IMR-90 (cell line): ENCODE measurements at regions not wholly inside any gene's neighbourhood (a gene's known extent, or its start where the extent isn't known, plus 50 kb on each side); places are given as distances from the start of the nearest gene placed in this dataset.

ENCODE experiments used
- BHLHE40 ChIP-seq: fragments of 150-350 bp; IDR thresholded peaks from 2 replicates; pipeline ENCODE4 v1.6.1; 2016; ENCODE audit warnings: mild to moderate bottlenecking, low read depth, low read length
- CEBPB ChIP-seq: IDR thresholded peaks from 2 replicates; pipeline ENCODE4 v1.6.1; 2012; ENCODE audit warnings: low read depth, low read length, improper control_type of control experiment
- CHD1 ChIP-seq: IDR thresholded peaks from 2 replicates; pipeline ENCODE4 v1.6.1; 2012; ENCODE audit warnings: low read depth, low read length, improper control_type of control experiment
- MAFK ChIP-seq: IDR thresholded peaks from 2 replicates; pipeline ENCODE4 v1.6.1; 2012; ENCODE audit warnings: low read depth, low read length, improper control_type of control experiment
- MXI1 ChIP-seq: IDR thresholded peaks from 2 replicates; pipeline ENCODE4 v1.6.1; 2012; ENCODE audit warnings: low read depth, mild to moderate bottlenecking, low read length, moderate library complexity, borderline replicate concordance
- POLR2A ChIP-seq: IDR thresholded peaks from 2 replicates; pipeline ENCODE4 v1.6.1; 2012; ENCODE audit warnings: mild to moderate bottlenecking, low read depth, low read length
- RAD21 ChIP-seq: IDR thresholded peaks from 2 replicates; pipeline ENCODE4 v1.6.1; 2012; ENCODE audit warnings: low read length, improper control_type of control experiment
- SMC3 ChIP-seq: fragments of 150-350 bp; IDR thresholded peaks from 2 replicates; pipeline ENCODE4 v1.6.1; 2016; ENCODE audit warnings: low read depth, mild to moderate bottlenecking, antibody characterized with exemption, low read length, moderate library complexity
- TF ChIP-seq, protein P1 (sequence below): conservative IDR thresholded peaks from 2 replicates; pipeline ENCODE4 v1.5.1; 2012; ENCODE audit warnings: mild to moderate bottlenecking, low read depth, low read length, improper control_type of control experiment
- TF ChIP-seq, protein P2 (sequence below): fragments of 150-350 bp; IDR thresholded peaks from 2 replicates; pipeline ENCODE4 v1.6.1; 2016; ENCODE audit warnings: low read depth, mild to moderate bottlenecking, low read length, moderate library complexity, borderline replicate concordance
- TF ChIP-seq, protein P3 (sequence below): fragments of 150-350 bp; IDR thresholded peaks from 2 replicates; pipeline ENCODE4 v1.6.1; 2017; ENCODE audit warnings: mild to moderate bottlenecking, antibody characterized with exemption, low read length, low read depth

DNA sequence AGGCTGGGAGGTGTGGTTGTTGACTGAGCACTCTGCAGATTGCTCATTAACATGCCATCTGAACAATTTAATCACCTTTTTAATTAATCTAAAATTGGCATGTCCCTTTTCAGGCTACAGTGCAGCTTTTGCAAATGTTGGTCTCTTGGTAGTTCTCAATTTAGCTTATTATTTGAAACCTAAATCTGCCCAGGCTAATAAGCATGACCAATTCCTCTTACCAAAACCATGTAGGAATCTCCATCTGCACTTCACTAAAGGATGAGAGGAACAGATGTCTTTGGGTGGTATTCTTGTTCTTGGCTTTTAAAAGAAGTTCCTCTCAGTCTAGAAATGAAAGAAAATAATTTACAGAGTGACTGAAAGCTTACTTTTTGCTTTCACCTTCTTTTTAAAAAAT, 190.1 kb upstream of the RMST start:
- TF ChIP-seq, protein P1, sequence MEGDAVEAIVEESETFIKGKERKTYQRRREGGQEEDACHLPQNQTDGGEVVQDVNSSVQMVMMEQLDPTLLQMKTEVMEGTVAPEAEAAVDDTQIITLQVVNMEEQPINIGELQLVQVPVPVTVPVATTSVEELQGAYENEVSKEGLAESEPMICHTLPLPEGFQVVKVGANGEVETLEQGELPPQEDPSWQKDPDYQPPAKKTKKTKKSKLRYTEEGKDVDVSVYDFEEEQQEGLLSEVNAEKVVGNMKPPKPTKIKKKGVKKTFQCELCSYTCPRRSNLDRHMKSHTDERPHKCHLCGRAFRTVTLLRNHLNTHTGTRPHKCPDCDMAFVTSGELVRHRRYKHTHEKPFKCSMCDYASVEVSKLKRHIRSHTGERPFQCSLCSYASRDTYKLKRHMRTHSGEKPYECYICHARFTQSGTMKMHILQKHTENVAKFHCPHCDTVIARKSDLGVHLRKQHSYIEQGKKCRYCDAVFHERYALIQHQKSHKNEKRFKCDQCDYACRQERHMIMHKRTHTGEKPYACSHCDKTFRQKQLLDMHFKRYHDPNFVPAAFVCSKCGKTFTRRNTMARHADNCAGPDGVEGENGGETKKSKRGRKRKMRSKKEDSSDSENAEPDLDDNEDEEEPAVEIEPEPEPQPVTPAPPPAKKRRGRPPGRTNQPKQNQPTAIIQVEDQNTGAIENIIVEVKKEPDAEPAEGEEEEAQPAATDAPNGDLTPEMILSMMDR, result no peak
- TF ChIP-seq POLR2A, result no peak
- no peak for TF ChIP-seq SMC3
- TF ChIP-seq, protein P2, sequence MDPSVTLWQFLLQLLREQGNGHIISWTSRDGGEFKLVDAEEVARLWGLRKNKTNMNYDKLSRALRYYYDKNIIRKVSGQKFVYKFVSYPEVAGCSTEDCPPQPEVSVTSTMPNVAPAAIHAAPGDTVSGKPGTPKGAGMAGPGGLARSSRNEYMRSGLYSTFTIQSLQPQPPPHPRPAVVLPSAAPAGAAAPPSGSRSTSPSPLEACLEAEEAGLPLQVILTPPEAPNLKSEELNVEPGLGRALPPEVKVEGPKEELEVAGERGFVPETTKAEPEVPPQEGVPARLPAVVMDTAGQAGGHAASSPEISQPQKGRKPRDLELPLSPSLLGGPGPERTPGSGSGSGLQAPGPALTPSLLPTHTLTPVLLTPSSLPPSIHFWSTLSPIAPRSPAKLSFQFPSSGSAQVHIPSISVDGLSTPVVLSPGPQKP, result no peak
- TF ChIP-seq, protein P3, sequence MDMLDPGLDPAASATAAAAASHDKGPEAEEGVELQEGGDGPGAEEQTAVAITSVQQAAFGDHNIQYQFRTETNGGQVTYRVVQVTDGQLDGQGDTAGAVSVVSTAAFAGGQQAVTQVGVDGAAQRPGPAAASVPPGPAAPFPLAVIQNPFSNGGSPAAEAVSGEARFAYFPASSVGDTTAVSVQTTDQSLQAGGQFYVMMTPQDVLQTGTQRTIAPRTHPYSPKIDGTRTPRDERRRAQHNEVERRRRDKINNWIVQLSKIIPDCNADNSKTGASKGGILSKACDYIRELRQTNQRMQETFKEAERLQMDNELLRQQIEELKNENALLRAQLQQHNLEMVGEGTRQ, result no peak
- no peak for TF ChIP-seq RAD21
- no peak for TF ChIP-seq CHD1
- TF ChIP-seq CEBPB, result no peak
- no peak for TF ChIP-seq BHLHE40
- no peak for TF ChIP-seq MAFK
- no peak for TF ChIP-seq MXI1
